Caco-2 (cell line): ENCODE measurements at regions not wholly inside any gene's neighbourhood (a gene's known extent, or its start where the extent isn't known, plus 50 kb on each side); places are given as distances from the start of the nearest gene placed in this dataset.

Experiments
- BruUV-seq: library from RNA; stranded (reverse); fragments of 400-500 nt; replicated peaks from 2 replicates; lab custom pipeline; 2021; lab: Mats Ljungman, UMichigan
- CTCF ChIA-PET: fragments of 300-600 bp; sonication (Branson Sonifier 250); formaldehyde crosslinking; loops from one replicate; lab custom pipeline; 2022; ENCODE audit warnings: antibody characterized with exemption; lab: Charles Lee
- POLR2A ChIA-PET: fragments of 300-600 bp; sonication (Branson Sonifier 250); formaldehyde crosslinking; loops from one replicate; lab custom pipeline; 2022; ENCODE audit warnings: antibody characterized with exemption; lab: Charles Lee
- DNase-seq, 2 experiments: peaks; one replicate each; pipeline versions ENCODE4 v3.0.0 to v3.0.0-alpha.2; 2020 to 2022
- H3K27me3 ChIP-seq: replicated peaks from 2 replicates; pipeline ENCODE4 v1.6.0; 2011; ENCODE audit warnings: low read length; ENCODE audit not compliant: control insufficient read depth, insufficient read depth
- H3K36me3 ChIP-seq: 2 replicates; pipeline ENCODE4 v1.5.1; 2011; ENCODE audit warnings: low read length; ENCODE audit not compliant: control insufficient read depth, insufficient read depth
- H3K4me1 ChIP-seq: fragments of 250-450 bp; sonication (Bioruptor Pico); 2 replicates; pipeline ENCODE4 v1.5.1; 2020; ENCODE audit warnings: mild to moderate bottlenecking
- H3K4me3 ChIP-seq: 2 replicates; pipeline ENCODE4 v1.5.1; 2011; ENCODE audit warnings: low read depth, mild to moderate bottlenecking, control low read depth, low read length
- H3K9me3 ChIP-seq: fragments of 250-450 bp; sonication (Bioruptor Pico); 2 replicates; pipeline ENCODE4 v1.5.1; 2020; ENCODE audit warnings: mild to moderate bottlenecking, moderate library complexity
- H3K27ac Mint-ChIP-seq: one replicate; pipeline ENCODE4 v1.8.0; 2022; ENCODE audit warnings: mixed read lengths; ENCODE audit not compliant: unreplicated experiment
- H3K27me3 Mint-ChIP-seq: one replicate; pipeline ENCODE4 v1.8.0; 2022; ENCODE audit warnings: mixed read lengths; ENCODE audit not compliant: insufficient read depth, unreplicated experiment
- H3K36me3 Mint-ChIP-seq: one replicate; pipeline ENCODE4 v1.8.0; 2022; ENCODE audit warnings: mild to moderate bottlenecking, mixed read lengths; ENCODE audit not compliant: insufficient read depth, unreplicated experiment
- H3K4me1 Mint-ChIP-seq: one replicate; pipeline ENCODE4 v1.8.0; 2022; ENCODE audit warnings: low read depth, mixed read lengths; ENCODE audit not compliant: unreplicated experiment
- H3K4me3 Mint-ChIP-seq: one replicate; pipeline ENCODE4 v1.8.0; 2022; ENCODE audit warnings: mild to moderate bottlenecking, moderate library complexity, mixed read lengths; ENCODE audit not compliant: unreplicated experiment
- H3K9me3 Mint-ChIP-seq: one replicate; pipeline ENCODE4 v1.8.0; 2022; ENCODE audit warnings: mixed read lengths; ENCODE audit not compliant: unreplicated experiment
- CTCF ChIP-seq, 2 experiments: fragments of 200-600 bp in 1 of 2; IDR thresholded peaks; 1 replicate in 1 of 2; 2 replicates in 1 of 2; pipeline versions ENCODE4 v1.5.1 to v1.8.0; 2011 to 2022; ENCODE audit warnings: antibody characterized with exemption in 1 of 2, control low read depth in 1 of 2, inconsistent platforms in 1 of 2, low read depth in 1 of 2, low read length in 1 of 2, mild to moderate bottlenecking in 1 of 2, moderate library complexity in 1 of 2; ENCODE audit not compliant: insufficient read depth in 1 of 2, severe bottlenecking in 1 of 2, unreplicated experiment in 1 of 2
- intact Hi-C: fragments of 100-400 bp; cut with micrococcal nuclease; formaldehyde crosslinking; loops from one replicate; pipeline ENCODE4 v1.10.0; 2022; ENCODE audit not compliant: unreplicated experiment

GRCh38 chr5:61765471-61765870, 433.4 kb downstream of the ZSWIM6 start:
- Histone ChIP-seq H3K9me3 (peaks cover 6% of the 10 kb centered on the region), H3K4me1 (no peaks in the 10 kb centered on the region), H3K27me3 (no peaks in the 10 kb centered on the region), H3K4me3 (no peak overlapping the region), H3K36me3 (no peaks in the 10 kb centered on the region)
- Mint-ChIP-seq H3K4me1 (no peaks in the 10 kb centered on the region), H3K36me3 (no peaks in the 10 kb centered on the region), H3K4me3 (no peak overlapping the region), H3K27me3 (peaks cover 11% of the 10 kb centered on the region), H3K9me3 (no peaks in the 10 kb centered on the region), H3K27ac (no peak overlapping the region)
- no peak for DNase-seq
- no TSS peak for BruUV-seq
- intact Hi-C loops: no loop called here
- ChIA-PET CTCF (no interaction called here), POLR2A (no interaction called here)
- TF ChIP-seq CTCF (IDR thresholded peaks at IDR 0.05; ENCODE audit: insufficient read depth in 1 of 2, low read depth in 1 of 2, low read length in 1 of 2, severe bottlenecking in 1 of 2, unreplicated experiment in 1 of 2): no peak

- ChIA-PET POLR2A (no interaction called here), CTCF (no interaction called here)
- Mint-ChIP-seq H3K36me3 (no peaks in the 10 kb centered on the region), H3K4me3 (no peak overlapping the region), H3K9me3 (no peaks in the 10 kb centered on the region), H3K27me3 (peaks cover 11% of the 10 kb centered on the region), H3K4me1 (no peaks in the 10 kb centered on the region), H3K27ac (no peak overlapping the region)
- no peaks in the 10 kb centered on the region for H3K4me1 ChIP-seq
- BruUV-seq: no TSS peak
- no peak overlapping the region for H3K4me3 ChIP-seq
- H3K9me3 ChIP-seq: peaks cover 6% of the 10 kb centered on the region
- no peaks in the 10 kb centered on the region for H3K27me3 ChIP-seq
- DNase-seq: no peak
- no peak for TF ChIP-seq CTCF (IDR thresholded peaks at IDR 0.05; ENCODE audit: insufficient read depth in 1 of 2, low read depth in 1 of 2, low read length in 1 of 2, severe bottlenecking in 1 of 2, unreplicated experiment in 1 of 2)
- intact Hi-C loops: no loop called here
- H3K36me3 ChIP-seq: no peaks in the 10 kb centered on the region
Measured at GRCh38 chr5:61766141-61766540, 434.1 kb downstream of the ZSWIM6 start.

DNA sequence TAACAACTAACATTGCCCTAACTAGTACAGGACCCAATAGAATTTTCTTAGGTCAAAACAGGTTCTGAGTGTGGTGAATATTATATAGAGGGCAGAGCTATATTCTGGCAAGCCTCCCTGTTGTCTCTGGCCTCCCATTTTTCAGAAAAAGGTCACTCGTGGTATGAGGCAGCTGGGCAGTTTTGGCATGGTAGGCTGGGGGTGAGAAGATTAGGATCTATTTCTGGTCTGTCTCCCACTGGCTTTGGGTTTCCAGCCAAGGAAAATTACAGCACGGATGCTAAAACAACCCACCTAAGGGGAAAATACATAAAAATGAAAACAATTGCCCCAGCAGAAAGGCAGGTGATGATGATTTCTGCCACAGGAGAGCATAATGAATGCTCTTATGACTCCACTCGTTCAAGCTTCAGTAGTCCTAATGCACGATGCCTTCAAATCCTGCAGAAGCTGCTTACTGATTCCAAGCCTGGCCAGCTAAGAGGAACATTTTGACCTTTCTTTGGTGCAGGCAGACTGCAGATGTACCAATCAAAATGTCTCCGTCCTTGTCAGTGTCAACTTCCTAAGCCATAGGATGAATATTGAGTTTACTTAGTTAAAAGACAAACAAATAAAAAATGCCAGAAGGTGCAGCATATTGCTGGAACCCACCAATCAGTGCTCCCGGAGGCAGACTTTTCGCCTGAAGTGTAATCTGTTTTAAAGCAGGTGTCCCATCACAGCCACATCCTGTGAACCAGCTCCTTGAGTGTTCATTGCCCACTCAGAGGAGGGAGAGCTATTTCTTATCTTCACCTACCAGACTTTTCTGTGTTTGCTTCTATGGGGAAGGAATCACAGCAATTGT, 435.4 kb downstream of the ZSWIM6 start:
- Mint-ChIP-seq H3K27me3 (peaks cover 17% of the 10 kb centered on the region), H3K36me3 (no peaks in the 10 kb centered on the region), H3K27ac (no peak overlapping the region), H3K4me3 (no peak overlapping the region), H3K4me1 (no peaks in the 10 kb centered on the region), H3K9me3 (no peaks in the 10 kb centered on the region)
- TF ChIP-seq CTCF (IDR thresholded peaks at IDR 0.05; ENCODE audit: insufficient read depth in 1 of 2, low read depth in 1 of 2, low read length in 1 of 2, severe bottlenecking in 1 of 2, unreplicated experiment in 1 of 2): no peak
- no TSS peak for BruUV-seq
- DNase-seq: no peak
- ChIA-PET CTCF (interaction anchor here (1.3 kb wide), 1 partner anchor 50 kb away, joined by 10 read pairs; no protein-coding TSS in a partner anchor), POLR2A (no interaction called here)
- Histone ChIP-seq H3K4me3 (no peak overlapping the region), H3K4me1 (no peaks in the 10 kb centered on the region), H3K9me3 (no peaks in the 10 kb centered on the region), H3K27me3 (no peaks in the 10 kb centered on the region), H3K36me3 (no peaks in the 10 kb centered on the region)
- intact Hi-C loops: loop anchor here (1.0 kb wide), 1 partner anchor 50 kb away; no protein-coding TSS in a partner anchor
